ENCODE measurements at regions not wholly inside any gene's neighbourhood (a gene's known extent, or its start where the extent isn't known, plus 50 kb on each side); places are given as distances from the start of the nearest gene placed in this dataset.

DNA sequence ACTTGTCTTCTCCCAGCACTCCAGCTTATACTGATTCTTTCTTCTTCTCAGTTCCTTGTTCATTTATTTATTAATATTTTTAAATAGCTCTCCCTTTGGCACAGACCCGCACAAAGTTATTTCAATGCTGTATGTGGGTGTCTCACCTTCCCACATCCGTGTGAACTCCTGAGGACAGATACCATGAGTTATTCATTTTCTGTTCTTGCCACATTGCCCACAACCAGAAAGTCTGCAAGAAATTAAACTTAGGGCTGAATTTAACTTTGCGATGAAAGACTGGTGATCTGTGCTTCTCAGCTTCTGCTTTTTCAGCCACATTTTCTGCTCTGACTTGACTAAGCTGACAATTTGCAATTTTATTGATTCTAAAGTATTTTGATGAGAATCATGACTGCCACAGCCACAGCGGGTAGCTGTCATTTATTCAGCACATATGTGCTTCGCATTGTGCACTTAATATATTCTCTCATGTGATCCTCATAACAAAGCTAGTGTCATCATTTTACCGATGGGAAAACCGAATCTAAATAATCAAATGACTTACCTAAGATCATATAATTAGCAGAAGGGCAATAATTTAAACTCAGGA is 569.8 kb downstream of the EDEM1 start:
- POLR2A ChIA-PET: no interaction called here
- no peaks in the 10 kb centered on the region for H3K9me1 ChIP-seq (replicated peaks; ENCODE audit: control insufficient read depth, extremely low read depth, insufficient read depth, low read length)
- H3K4me1 ChIP-seq (ENCODE audit: control insufficient read depth, extremely low read depth, insufficient read depth, low read length): no peaks in the 10 kb centered on the region
- no peaks in the 10 kb centered on the region for H3K36me3 ChIP-seq (ENCODE audit: control insufficient read depth in 2 of 2, extremely low read depth in 1 of 2, insufficient read depth in 2 of 2, low read length in 2 of 2)
- H2AFZ ChIP-seq (ENCODE audit: low read depth, low read length): no peak overlapping the region
- no peak for DNase-seq (ENCODE audit: low read depth, low spot score)
- dilution Hi-C loops (cut with MboI; ENCODE audit: extremely low pct_ligation_motif_present, low sequenced_read_pairs) (no loop called here), intact Hi-C loops (cut with micrococcal nuclease) (no loop called here)
- H3K27ac ChIP-seq (ENCODE audit: insufficient read depth, low read depth, low read length): no peak overlapping the region
- CTCF ChIA-PET: no interaction called here
- no peaks in the 10 kb centered on the region for H4K20me1 ChIP-seq (replicated peaks; ENCODE audit: control insufficient read depth, extremely low read depth, insufficient read depth, low read length)
- BruUV-seq (replicated peaks): no TSS peak
- no peaks in the 10 kb centered on the region for H3K79me2 ChIP-seq (ENCODE audit: control insufficient read depth, insufficient read depth, low read length)
- H3K9me3 ChIP-seq (replicated peaks; ENCODE audit: control insufficient read depth, insufficient read depth, low read length): peaks cover 5% of the 10 kb centered on the region
- H3K4me3 ChIP-seq (replicated peaks in 1 of 3; ENCODE audit: insufficient read depth in 1 of 3, low read depth in 1 of 3, low read length in 3 of 3): no peak overlapping the region
- no peaks in the 10 kb centered on the region for H3K27me3 ChIP-seq (ENCODE audit: control insufficient read depth in 2 of 2, insufficient read depth in 2 of 2, low read length in 2 of 2)
- no peak overlapping the region for H3K9ac ChIP-seq (replicated peaks; ENCODE audit: extremely low read depth, insufficient read depth, low read length)
- TF ChIP-seq MYC (IDR thresholded peaks at IDR 0.05; ENCODE audit: low read depth, low read length) (no peak), EZH2 (IDR thresholded peaks at IDR 0.05; ENCODE audit: borderline replicate concordance, low read depth, low read length, severe bottlenecking) (no peak), POLR2AphosphoS5 (IDR thresholded peaks at IDR 0.05; ENCODE audit: insufficient read depth, low read depth, low read length) (no peak), CTCF (IDR thresholded peaks at IDR 0.05; ENCODE audit: extremely low read depth in 1 of 2, insufficient read depth in 1 of 2, low read depth in 1 of 2, low read length in 2 of 2) (no peak), JUN (IDR thresholded peaks at IDR 0.05; ENCODE audit: borderline replicate concordance, insufficient read depth, insufficient read length, low read depth) (no peak), POLR2A (IDR thresholded peaks at IDR 0.05; ENCODE audit: low read depth, low read length) (no peak), FOS (IDR thresholded peaks at IDR 0.05; ENCODE audit: borderline replicate concordance, insufficient read depth, low read length) (no peak), GATA2 (IDR thresholded peaks at IDR 0.05; ENCODE audit: insufficient read depth, insufficient read length, low read depth, low read length) (no peak)
- TF ChIP-seq, protein P1, sequence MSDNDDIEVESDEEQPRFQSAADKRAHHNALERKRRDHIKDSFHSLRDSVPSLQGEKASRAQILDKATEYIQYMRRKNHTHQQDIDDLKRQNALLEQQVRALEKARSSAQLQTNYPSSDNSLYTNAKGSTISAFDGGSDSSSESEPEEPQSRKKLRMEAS (IDR thresholded peaks at IDR 0.05; ENCODE audit: insufficient read depth, insufficient read length): no peak
- no peak overlapping the region for H3K4me2 ChIP-seq (ENCODE audit: insufficient read depth, low read length)
- FAIRE-seq: no peak

Data from endothelial cell of umbilical vein (primary cell).